A673 (cell line): ENCODE measurements at regions not wholly inside any gene's neighbourhood (a gene's known extent, or its start where the extent isn't known, plus 50 kb on each side); places are given as distances from the start of the nearest gene placed in this dataset.

Source experiments
- EZH2 ChIP-seq: fragments of 200-600 bp; sonication (generic); IDR thresholded peaks from 2 replicates; pipeline ENCODE4 v1.6.1; 2017; ENCODE audit warnings: borderline replicate concordance, low read depth, mild to moderate bottlenecking, mixed read lengths, antibody characterized with exemption, low read length; ENCODE audit not compliant: poor library complexity, severe bottlenecking
- TF ChIP-seq, protein P1 (sequence below): fragments of 300-800, 200-600 bp; sonication (generic); conservative IDR thresholded peaks from 2 replicates; pipeline ENCODE4 v1.5.1; 2017; ENCODE audit warnings: low read depth, mild to moderate bottlenecking, antibody characterized with exemption, low read length, moderate library complexity, mixed read lengths

DNA sequence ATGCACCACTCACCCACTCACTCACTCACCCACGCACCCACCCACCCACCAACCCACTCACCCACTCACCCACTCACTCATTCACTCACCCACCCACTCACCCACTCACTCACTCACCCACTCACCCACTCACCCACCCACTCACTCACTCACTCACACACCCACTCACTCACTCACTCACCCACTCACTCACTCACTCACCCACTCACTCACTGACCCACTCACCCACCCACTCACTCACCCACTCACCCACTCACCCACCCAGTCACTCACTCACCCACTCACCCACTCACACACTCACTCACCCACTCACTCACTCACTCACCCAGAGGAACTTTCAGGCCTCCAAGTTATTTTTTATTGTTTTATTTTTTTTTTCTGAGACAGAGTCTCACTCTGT, 93.1 kb upstream of the MKI67 start:
- TF ChIP-seq, protein P1, sequence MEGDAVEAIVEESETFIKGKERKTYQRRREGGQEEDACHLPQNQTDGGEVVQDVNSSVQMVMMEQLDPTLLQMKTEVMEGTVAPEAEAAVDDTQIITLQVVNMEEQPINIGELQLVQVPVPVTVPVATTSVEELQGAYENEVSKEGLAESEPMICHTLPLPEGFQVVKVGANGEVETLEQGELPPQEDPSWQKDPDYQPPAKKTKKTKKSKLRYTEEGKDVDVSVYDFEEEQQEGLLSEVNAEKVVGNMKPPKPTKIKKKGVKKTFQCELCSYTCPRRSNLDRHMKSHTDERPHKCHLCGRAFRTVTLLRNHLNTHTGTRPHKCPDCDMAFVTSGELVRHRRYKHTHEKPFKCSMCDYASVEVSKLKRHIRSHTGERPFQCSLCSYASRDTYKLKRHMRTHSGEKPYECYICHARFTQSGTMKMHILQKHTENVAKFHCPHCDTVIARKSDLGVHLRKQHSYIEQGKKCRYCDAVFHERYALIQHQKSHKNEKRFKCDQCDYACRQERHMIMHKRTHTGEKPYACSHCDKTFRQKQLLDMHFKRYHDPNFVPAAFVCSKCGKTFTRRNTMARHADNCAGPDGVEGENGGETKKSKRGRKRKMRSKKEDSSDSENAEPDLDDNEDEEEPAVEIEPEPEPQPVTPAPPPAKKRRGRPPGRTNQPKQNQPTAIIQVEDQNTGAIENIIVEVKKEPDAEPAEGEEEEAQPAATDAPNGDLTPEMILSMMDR = no peak
- TF ChIP-seq EZH2 = no peak
